Smooth muscle cell (in vitro differentiated cells): ENCODE measurements at regions not wholly inside any gene's neighbourhood (a gene's known extent, or its start where the extent isn't known, plus 50 kb on each side); places are given as distances from the start of the nearest gene placed in this dataset.

ENCODE experiments used
- DNase-seq: peaks from one replicate; lab custom pipeline; 2025; ENCODE audit not compliant: unreplicated experiment; lab: John Stamatoyannopoulos, UW
- H2AFZ ChIP-seq: fragments of 200-600 bp; sonication (generic); 2 replicates; pipeline ENCODE4 v1.6.0; 2016; ENCODE audit warnings: antibody characterized with exemption, low read depth, mild to moderate bottlenecking
- H3F3A ChIP-seq: fragments of 200-600 bp; sonication (generic); 2 replicates; pipeline ENCODE4 v1.6.0; 2017; ENCODE audit warnings: antibody characterized with exemption, low read depth
- H3K27ac ChIP-seq: fragments of 200-600 bp; sonication (generic); 2 replicates; pipeline ENCODE4 v1.5.1; 2016; ENCODE audit warnings: low read depth, mild to moderate bottlenecking
- H3K27me3 ChIP-seq: fragments of 200-600 bp; sonication (generic); 2 replicates; pipeline ENCODE4 v1.6.1; 2016; ENCODE audit warnings: low read depth, mild to moderate bottlenecking
- H3K36me3 ChIP-seq: fragments of 200-600 bp; sonication (generic); 2 replicates; pipeline ENCODE4 v1.5.1; 2016; ENCODE audit warnings: low read depth
- H3K4me1 ChIP-seq: fragments of 200-600 bp; sonication (generic); 2 replicates; pipeline ENCODE4 v1.5.1; 2016; ENCODE audit warnings: low read depth
- H3K4me2 ChIP-seq: fragments of 200-600 bp; sonication (generic); 2 replicates; pipeline ENCODE4 v1.6.0; 2016; ENCODE audit warnings: mild to moderate bottlenecking
- H3K4me3 ChIP-seq: fragments of 200-600 bp; sonication (generic); 2 replicates; pipeline ENCODE4 v1.5.1; 2016; ENCODE audit warnings: mild to moderate bottlenecking
- H3K79me2 ChIP-seq: fragments of 200-600 bp; sonication (generic); 2 replicates; pipeline ENCODE4 v1.6.0; 2016; ENCODE audit warnings: low read depth, mild to moderate bottlenecking
- H3K9ac ChIP-seq: fragments of 200-600 bp; sonication (generic); 2 replicates; pipeline ENCODE4 v1.6.0; 2016; ENCODE audit warnings: low read depth
- H3K9me3 ChIP-seq: fragments of 200-600 bp; sonication (generic); replicated peaks from 2 replicates; pipeline ENCODE4 v1.5.1; 2016; ENCODE audit warnings: low read depth
- H4K20me1 ChIP-seq: fragments of 200-600 bp; sonication (generic); 2 replicates; pipeline ENCODE4 v1.6.0; 2016; ENCODE audit warnings: low read depth
- WGBS: methylation state at CpG from one replicate; pipeline ENCODE4 v1.1.7; 2016; ENCODE audit warnings: low lambda C conversion rate; 5-methylcytosine and 5-hydroxymethylcytosine counted together
- TF ChIP-seq, protein P1 (sequence below): fragments of 200-600 bp; sonication (generic); IDR thresholded peaks from 2 replicates; pipeline ENCODE4 v1.5.1; 2017; ENCODE audit warnings: borderline replicate concordance, mild to moderate bottlenecking, antibody characterized with exemption; ENCODE audit not compliant: insufficient read depth, poor library complexity, severe bottlenecking

GRCh38 chr4:169342906-169343564 is 72.3 kb upstream of the SH3RF1 start:
- no peak overlapping the region for H3K4me3 ChIP-seq
- no peaks in the 10 kb centered on the region for H3K9me3 ChIP-seq
- H3K4me2 ChIP-seq, result no peak overlapping the region
- H3K79me2 ChIP-seq, result no peaks in the 10 kb centered on the region
- no peaks in the 10 kb centered on the region for H3K36me3 ChIP-seq
- no peak overlapping the region for H3K9ac ChIP-seq
- TF ChIP-seq, protein P1, sequence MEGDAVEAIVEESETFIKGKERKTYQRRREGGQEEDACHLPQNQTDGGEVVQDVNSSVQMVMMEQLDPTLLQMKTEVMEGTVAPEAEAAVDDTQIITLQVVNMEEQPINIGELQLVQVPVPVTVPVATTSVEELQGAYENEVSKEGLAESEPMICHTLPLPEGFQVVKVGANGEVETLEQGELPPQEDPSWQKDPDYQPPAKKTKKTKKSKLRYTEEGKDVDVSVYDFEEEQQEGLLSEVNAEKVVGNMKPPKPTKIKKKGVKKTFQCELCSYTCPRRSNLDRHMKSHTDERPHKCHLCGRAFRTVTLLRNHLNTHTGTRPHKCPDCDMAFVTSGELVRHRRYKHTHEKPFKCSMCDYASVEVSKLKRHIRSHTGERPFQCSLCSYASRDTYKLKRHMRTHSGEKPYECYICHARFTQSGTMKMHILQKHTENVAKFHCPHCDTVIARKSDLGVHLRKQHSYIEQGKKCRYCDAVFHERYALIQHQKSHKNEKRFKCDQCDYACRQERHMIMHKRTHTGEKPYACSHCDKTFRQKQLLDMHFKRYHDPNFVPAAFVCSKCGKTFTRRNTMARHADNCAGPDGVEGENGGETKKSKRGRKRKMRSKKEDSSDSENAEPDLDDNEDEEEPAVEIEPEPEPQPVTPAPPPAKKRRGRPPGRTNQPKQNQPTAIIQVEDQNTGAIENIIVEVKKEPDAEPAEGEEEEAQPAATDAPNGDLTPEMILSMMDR, result no peak
- H3F3A ChIP-seq, result no peaks in the 10 kb centered on the region
- DNase-seq, result no peak
- no peak overlapping the region for H2AFZ ChIP-seq
- no peaks in the 10 kb centered on the region for H4K20me1 ChIP-seq
- H3K27ac ChIP-seq, result no peak overlapping the region
- H3K27me3 ChIP-seq, result no peaks in the 10 kb centered on the region
- H3K4me1 ChIP-seq, result no peaks in the 10 kb centered on the region

- Histone ChIP-seq H3K27me3 (no peaks in the 10 kb centered on the region), H3K9me3 (no peaks in the 10 kb centered on the region), H3F3A (no peaks in the 10 kb centered on the region), H3K4me1 (no peaks in the 10 kb centered on the region), H3K4me3 (no peak overlapping the region), H3K27ac (no peak overlapping the region), H3K4me2 (no peak overlapping the region), H3K9ac (no peak overlapping the region), H4K20me1 (no peaks in the 10 kb centered on the region), H3K36me3 (no peaks in the 10 kb centered on the region), H2AFZ (no peak overlapping the region), H3K79me2 (no peaks in the 10 kb centered on the region)
- no peak for DNase-seq
- TF ChIP-seq, protein P1, result no peak
- 92% methylated on average over 3 of the region's 3 CpGs for WGBS
Observed at GRCh38 chr4:169342159-169342860, 71.6 kb upstream of the SH3RF1 start.

DNA sequence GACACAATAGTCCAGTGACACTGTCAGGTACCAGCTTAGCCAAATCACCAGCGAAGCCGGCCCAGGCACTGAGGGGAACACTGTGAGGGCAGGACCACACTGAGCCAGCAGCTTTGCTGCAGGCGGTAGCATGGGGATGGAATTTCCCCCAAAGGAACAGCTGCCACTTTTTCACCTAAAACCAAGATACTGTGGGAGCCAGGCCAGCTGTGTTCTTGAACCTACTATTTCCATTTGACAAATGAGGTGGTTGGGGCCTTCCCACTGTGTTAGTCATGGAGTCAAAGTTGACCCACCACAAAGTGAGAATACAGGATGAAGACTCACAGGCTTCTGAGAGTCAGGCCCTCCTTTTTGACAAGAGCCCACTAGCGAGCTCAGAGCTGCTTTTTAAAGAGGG is 70.7 kb upstream of the SH3RF1 start:
- TF ChIP-seq, protein P1, result no peak
- WGBS, result 86% methylated on average over 4 of the region's 4 CpGs
- H2AFZ ChIP-seq, result no peak overlapping the region
- H3F3A ChIP-seq, result no peaks in the 10 kb centered on the region
- DNase-seq, result no peak
- no peaks in the 10 kb centered on the region for H3K36me3 ChIP-seq
- no peaks in the 10 kb centered on the region for H3K27me3 ChIP-seq
- H4K20me1 ChIP-seq, result no peaks in the 10 kb centered on the region
- H3K4me2 ChIP-seq, result no peak overlapping the region
- no peak overlapping the region for H3K4me3 ChIP-seq
- H3K27ac ChIP-seq, result no peak overlapping the region
- H3K79me2 ChIP-seq, result no peaks in the 10 kb centered on the region
- no peaks in the 10 kb centered on the region for H3K9me3 ChIP-seq
- no peaks in the 10 kb centered on the region for H3K4me1 ChIP-seq
- no peak overlapping the region for H3K9ac ChIP-seq

DNA sequence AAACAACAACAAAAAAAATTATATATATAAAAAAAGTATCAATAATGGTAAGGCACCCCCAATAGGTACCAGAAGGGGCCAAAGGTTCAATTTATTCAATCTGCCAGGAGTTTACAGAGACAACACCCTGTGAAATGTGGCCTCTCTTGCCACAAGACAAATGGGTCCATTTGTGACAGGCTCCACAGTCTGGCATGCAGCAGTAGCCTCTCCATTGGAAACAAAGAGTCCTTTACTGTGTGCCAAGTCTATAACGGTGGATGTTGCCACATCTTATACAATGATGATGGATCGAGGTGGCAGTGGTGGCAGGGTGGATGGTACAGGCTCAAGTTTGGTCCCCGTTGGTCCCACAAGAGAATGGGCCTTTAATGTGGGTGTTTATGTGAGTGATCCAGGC is 70.1 kb upstream of the SH3RF1 start:
- Histone ChIP-seq H3K4me3 (no peak overlapping the region), H3K79me2 (no peaks in the 10 kb centered on the region), H2AFZ (no peak overlapping the region), H3K27ac (no peak overlapping the region), H3K36me3 (no peaks in the 10 kb centered on the region), H3K4me2 (no peak overlapping the region), H3F3A (no peaks in the 10 kb centered on the region), H3K9ac (no peak overlapping the region), H3K9me3 (no peaks in the 10 kb centered on the region), H3K27me3 (no peaks in the 10 kb centered on the region), H4K20me1 (no peaks in the 10 kb centered on the region), H3K4me1 (no peaks in the 10 kb centered on the region)
- TF ChIP-seq, protein P1, result no peak
- 97% methylated on average over 3 of the region's 3 CpGs for WGBS
- DNase-seq, result no peak
